HL-60 (cell line): ENCODE measurements at regions not wholly inside any gene's neighbourhood (a gene's known extent, or its start where the extent isn't known, plus 50 kb on each side); places are given as distances from the start of the nearest gene placed in this dataset.

Experiments
- DNase-seq, 2 experiments: peaks; one replicate each; pipeline ENCODE4 v3.0.0-alpha.2; 2010 to 2020; ENCODE audit warnings: low read depth in 1 of 2, low spot score in 1 of 2
- H3K27ac ChIP-seq: fragments of 250-450 bp; sonication (Bioruptor Pico); replicated peaks from 2 replicates; pipeline ENCODE4 v1.5.1; 2020; ENCODE audit warnings: mild to moderate bottlenecking, moderate library complexity
- H3K27me3 ChIP-seq: fragments of 250-450 bp; sonication (Bioruptor Pico); 2 replicates; pipeline ENCODE4 v1.5.1; 2021; ENCODE audit warnings: mild to moderate bottlenecking, moderate library complexity; ENCODE audit not compliant: insufficient read depth, poor library complexity, severe bottlenecking
- H3K4me3 ChIP-seq: replicated peaks from 2 replicates; pipeline ENCODE4 v1.5.1; 2011; ENCODE audit warnings: mild to moderate bottlenecking, control low read depth, low read length; ENCODE audit not compliant: insufficient read depth
- GABPA ChIP-seq: IDR thresholded peaks from 2 replicates; pipeline ENCODE4 v1.6.1; 2012; ENCODE audit warnings: low read depth
- POLR2AphosphoS5 ChIP-seq: IDR thresholded peaks from 2 replicates; pipeline ENCODE4 v1.6.1; 2012; ENCODE audit warnings: low read depth
- REST ChIP-seq: IDR thresholded peaks from 2 replicates; pipeline ENCODE4 v1.6.1; 2012; ENCODE audit warnings: low read depth; ENCODE audit not compliant: insufficient replicate concordance
- SPI1 ChIP-seq: IDR thresholded peaks from 2 replicates; pipeline ENCODE4 v1.6.1; 2012; ENCODE audit warnings: low read depth, mild to moderate bottlenecking, borderline replicate concordance
- TF ChIP-seq, protein P1 (sequence below): IDR thresholded peaks from one replicate; pipeline ENCODE4 v1.5.1; 2011; ENCODE audit warnings: low read length, control low read depth, inconsistent platforms; ENCODE audit not compliant: insufficient read depth

DNA sequence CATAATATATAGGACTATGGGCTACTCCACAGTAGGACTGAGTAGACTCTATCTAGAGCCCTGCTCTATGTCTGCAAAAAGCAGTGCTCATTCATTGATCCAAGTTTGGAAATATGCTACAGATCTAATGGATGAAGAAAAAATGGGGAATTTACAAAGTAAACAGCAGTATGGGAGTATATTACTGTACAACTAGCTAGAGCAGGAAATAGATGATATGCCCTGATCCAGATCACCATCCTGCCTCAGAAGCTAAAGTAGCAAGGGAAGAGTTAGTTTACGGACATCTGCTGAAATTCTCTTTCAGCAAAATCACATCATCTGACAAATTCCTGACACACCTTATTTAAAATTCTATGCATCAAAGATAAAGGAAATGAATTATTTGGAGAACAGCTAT, 168.2 kb upstream of the SEMA3A start:
- Histone ChIP-seq H3K4me3 (no peak overlapping the region), H3K27ac (no peak overlapping the region), H3K27me3 (no peaks in the 10 kb centered on the region)
- no peak for TF ChIP-seq GABPA
- DNase-seq: no peak

- Histone ChIP-seq H3K4me3 (no peak overlapping the region), H3K27ac (no peak overlapping the region), H3K27me3 (no peaks in the 10 kb centered on the region)
- no peak for TF ChIP-seq GABPA
- TF ChIP-seq REST: no peak
- TF ChIP-seq, protein P1, sequence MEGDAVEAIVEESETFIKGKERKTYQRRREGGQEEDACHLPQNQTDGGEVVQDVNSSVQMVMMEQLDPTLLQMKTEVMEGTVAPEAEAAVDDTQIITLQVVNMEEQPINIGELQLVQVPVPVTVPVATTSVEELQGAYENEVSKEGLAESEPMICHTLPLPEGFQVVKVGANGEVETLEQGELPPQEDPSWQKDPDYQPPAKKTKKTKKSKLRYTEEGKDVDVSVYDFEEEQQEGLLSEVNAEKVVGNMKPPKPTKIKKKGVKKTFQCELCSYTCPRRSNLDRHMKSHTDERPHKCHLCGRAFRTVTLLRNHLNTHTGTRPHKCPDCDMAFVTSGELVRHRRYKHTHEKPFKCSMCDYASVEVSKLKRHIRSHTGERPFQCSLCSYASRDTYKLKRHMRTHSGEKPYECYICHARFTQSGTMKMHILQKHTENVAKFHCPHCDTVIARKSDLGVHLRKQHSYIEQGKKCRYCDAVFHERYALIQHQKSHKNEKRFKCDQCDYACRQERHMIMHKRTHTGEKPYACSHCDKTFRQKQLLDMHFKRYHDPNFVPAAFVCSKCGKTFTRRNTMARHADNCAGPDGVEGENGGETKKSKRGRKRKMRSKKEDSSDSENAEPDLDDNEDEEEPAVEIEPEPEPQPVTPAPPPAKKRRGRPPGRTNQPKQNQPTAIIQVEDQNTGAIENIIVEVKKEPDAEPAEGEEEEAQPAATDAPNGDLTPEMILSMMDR: no peak
- no peak for TF ChIP-seq POLR2AphosphoS5
- no peak for TF ChIP-seq SPI1
- no peak for DNase-seq
Observed at GRCh38 chr7:84362360-84362759, 167.8 kb upstream of the SEMA3A start.

GRCh38 chr7:84354866-84355265, 160.3 kb upstream of the SEMA3A start:
- TF ChIP-seq REST (no peak), POLR2AphosphoS5 (no peak), GABPA (no peak), SPI1 (no peak)
- TF ChIP-seq, protein P1: no peak
- Histone ChIP-seq H3K27ac (no peak overlapping the region), H3K4me3 (no peak overlapping the region), H3K27me3 (no peaks in the 10 kb centered on the region)
- no peak for DNase-seq

GRCh38 chr7:84354030-84354429, 159.4 kb upstream of the SEMA3A start:
- H3K4me3 ChIP-seq: no peak overlapping the region
- DNase-seq: no peak
- TF ChIP-seq REST (no peak), SPI1 (no peak), GABPA (no peak), POLR2AphosphoS5 (no peak)
- TF ChIP-seq, protein P1: no peak
- H3K27me3 ChIP-seq: no peaks in the 10 kb centered on the region
- H3K27ac ChIP-seq: no peak overlapping the region
